Panc1 (cell line): ENCODE measurements at regions not wholly inside any gene's neighbourhood (a gene's known extent, or its start where the extent isn't known, plus 50 kb on each side); places are given as distances from the start of the nearest gene placed in this dataset.

Experiments used
- ATAC-seq: fragments of 200-7000 bp; cut with Tn5 transposase; 2 replicates; pipeline ENCODE4 v1.9.1; 2020; ENCODE audit warnings: mild to moderate bottlenecking, moderate library complexity
- BruUV-seq: library from RNA; stranded (reverse); fragments of 400-500 nt; replicated peaks from 2 replicates; lab custom pipeline; 2021; lab: Mats Ljungman, UMichigan
- CTCF ChIA-PET: fragments of 300-600 bp; sonication (Branson Sonifier 250); formaldehyde crosslinking; loops from one replicate; lab custom pipeline; 2022; ENCODE audit warnings: antibody characterized with exemption; lab: Charles Lee
- POLR2A ChIA-PET: fragments of 300-600 bp; sonication (Branson Sonifier 250); formaldehyde crosslinking; loops from one replicate; lab custom pipeline; 2022; ENCODE audit warnings: antibody characterized with exemption; lab: Charles Lee
- DNase-seq: peaks from one replicate; pipeline ENCODE4 v3.0.0-alpha.2; 2010; ENCODE audit warnings: low read depth, low spot score
- H3K27ac ChIP-seq: 2 replicates; pipeline ENCODE4 v1.5.1; 2011; ENCODE audit warnings: mild to moderate bottlenecking, low read length, inconsistent platforms
- H3K27me3 ChIP-seq: fragments of 200-500 bp; sonication (Bioruptor generic); 2 replicates; pipeline ENCODE4 v1.6.0; 2014; ENCODE audit warnings: low read length, inconsistent platforms; ENCODE audit not compliant: control insufficient read depth, insufficient read depth
- H3K36me3 ChIP-seq: fragments of 200-500 bp; sonication (Bioruptor generic); 2 replicates; pipeline ENCODE4 v1.5.1; 2014; ENCODE audit warnings: inconsistent platforms, mild to moderate bottlenecking, low read length, moderate library complexity; ENCODE audit not compliant: control insufficient read depth, insufficient read depth
- H3K4me1 ChIP-seq: 2 replicates; pipeline ENCODE4 v1.5.1; 2011; ENCODE audit warnings: inconsistent platforms, mild to moderate bottlenecking, low read length, moderate library complexity; ENCODE audit not compliant: control insufficient read depth, insufficient read depth
- H3K4me3 ChIP-seq, 2 experiments: 2 replicates each; pipeline ENCODE4 v1.5.1; 2011 to 2012; ENCODE audit warnings: low read depth in 2 of 2, low read length in 2 of 2, mild to moderate bottlenecking in 2 of 2, inconsistent platforms in 1 of 2, moderate library complexity in 1 of 2
- H3K9me3 ChIP-seq: fragments of 200-500 bp; sonication (Bioruptor generic); 2 replicates; pipeline ENCODE4 v1.5.1; 2014; ENCODE audit warnings: low read depth, mild to moderate bottlenecking, inconsistent platforms, low read length, moderate library complexity; ENCODE audit not compliant: control insufficient read depth, insufficient read depth
- CTCF ChIP-seq: fragments of 450-650 bp; IDR thresholded peaks from 2 replicates; pipeline ENCODE4 v1.5.1; 2017; ENCODE audit warnings: mild to moderate bottlenecking
- POLR2AphosphoS5 ChIP-seq: IDR thresholded peaks from 2 replicates; pipeline ENCODE4 v1.6.1; 2012; ENCODE audit warnings: mild to moderate bottlenecking, low read depth, low read length, moderate library complexity
- REST ChIP-seq, 2 experiments: IDR thresholded peaks; 2 replicates each; pipeline ENCODE4 v1.6.1; 2011 to 2012; ENCODE audit warnings: low read depth in 2 of 2, control low read depth in 1 of 2, low read length in 1 of 2, mild to moderate bottlenecking in 1 of 2, moderate library complexity in 1 of 2; ENCODE audit not compliant: insufficient read depth in 1 of 2
- SIN3A ChIP-seq: IDR thresholded peaks from 2 replicates; pipeline ENCODE4 v1.6.1; 2012; ENCODE audit warnings: low read depth, mild to moderate bottlenecking, low read length, moderate library complexity, borderline replicate concordance; ENCODE audit not compliant: insufficient read depth
- TCF7L2 ChIP-seq: IDR thresholded peaks from 2 replicates; pipeline ENCODE4 v1.6.1; 2011; ENCODE audit warnings: mild to moderate bottlenecking, low read depth, low read length, inconsistent platforms
- in situ Hi-C: cut with HindIII; loops from 2 replicates; pipeline ENCODE4 v1.10.0; 2016; ENCODE audit warnings: low sequenced_read_pairs, low pct_unique_long_range_greater_than_20kb
- intact Hi-C: fragments of 100-400 bp; cut with micrococcal nuclease; formaldehyde crosslinking; loops from one replicate; pipeline ENCODE4 v1.10.0; 2022; ENCODE audit not compliant: unreplicated experiment

GRCh38 chr2:220936641-220937197 lies 635.4 kb downstream of the EPHA4 start:
- in situ Hi-C loops = no loop called here
- Histone ChIP-seq H3K27ac (no peak overlapping the region), H3K4me1 (no peaks in the 10 kb centered on the region), H3K27me3 (no peaks in the 10 kb centered on the region), H3K36me3 (no peaks in the 10 kb centered on the region), H3K4me3 (no peak overlapping the region), H3K9me3 (no peaks in the 10 kb centered on the region)
- no peak for TF ChIP-seq SIN3A
- TF ChIP-seq CTCF = no peak
- POLR2A ChIA-PET = no interaction called here
- intact Hi-C loops = no loop called here
- no TSS peak for BruUV-seq
- DNase-seq (no peak), ATAC-seq (no peak)
- CTCF ChIA-PET = no interaction called here

- intact Hi-C loops = no loop called here
- H3K4me3 ChIP-seq = no peak overlapping the region
- H3K27me3 ChIP-seq = no peaks in the 10 kb centered on the region
- H3K36me3 ChIP-seq = no peaks in the 10 kb centered on the region
- in situ Hi-C loops = no loop called here
- DNase-seq (no peak), ATAC-seq (no peak)
- no peaks in the 10 kb centered on the region for H3K4me1 ChIP-seq
- BruUV-seq = no TSS peak
- no peak for TF ChIP-seq TCF7L2
- no peak for TF ChIP-seq CTCF
- TF ChIP-seq SIN3A = no peak
- no peak for TF ChIP-seq POLR2AphosphoS5
- TF ChIP-seq REST (IDR thresholded peaks at IDR 0.05; ENCODE audit: insufficient read depth in 1 of 2, low read depth in 2 of 2, low read length in 1 of 2) = no peak
- H3K27ac ChIP-seq = no peak overlapping the region
- no peaks in the 10 kb centered on the region for H3K9me3 ChIP-seq
- ChIA-PET CTCF (no interaction called here), POLR2A (no interaction called here)
Observed at GRCh38 chr2:220937245-220937644, 634.9 kb downstream of the EPHA4 start.
